Upper lobe of right lung (tissue), 1 donor: ENCODE measurements at regions not wholly inside any gene's neighbourhood (a gene's known extent, or its start where the extent isn't known, plus 50 kb on each side); places are given as distances from the start of the nearest gene placed in this dataset.

Experiments
- ATAC-seq: fragments of 200-7000 bp; cut with Tn5 transposase; one replicate; pipeline ENCODE4 v1.9.1; 2020; ENCODE audit warnings: mild to moderate bottlenecking, moderate library complexity
- DNase-seq: peaks from one replicate; pipeline ENCODE4 v3.0.0-alpha.2; 2020
- H3K27ac ChIP-seq: fragments of 200-600 bp; one replicate; pipeline ENCODE4 v1.8.0; 2022
- H3K27me3 ChIP-seq: fragments of 200-600 bp; one replicate; pipeline ENCODE4 v1.8.0; 2022; ENCODE audit warnings: mild to moderate bottlenecking
- H3K36me3 ChIP-seq: fragments of 200-600 bp; one replicate; pipeline ENCODE4 v1.8.0; 2022
- H3K4me1 ChIP-seq: fragments of 200-600 bp; one replicate; pipeline ENCODE4 v1.8.0; 2022
- H3K4me3 ChIP-seq: fragments of 200-600 bp; one replicate; pipeline ENCODE4 v1.8.0; 2022; ENCODE audit warnings: mild to moderate bottlenecking
- H3K9me3 ChIP-seq: fragments of 200-600 bp; one replicate; pipeline ENCODE4 v1.8.0; 2022
- CTCF ChIP-seq: fragments of 200-600 bp; IDR thresholded peaks from one replicate; pipeline ENCODE4 v1.8.0; 2022; ENCODE audit warnings: antibody characterized with exemption
- intact Hi-C: fragments of 100-400 bp; cut with DNase I; formaldehyde crosslinking; loops from one replicate; pipeline ENCODE4 v1.11.0; 2022
- donor health status: DM: no; HTN: yes; CAD: no; lungs with severe emphysema.

- no peaks in the 10 kb centered on the region for H3K9me3 ChIP-seq
- H3K36me3 ChIP-seq: no peaks in the 10 kb centered on the region
- ATAC-seq (no peak), DNase-seq (no peak)
- H3K4me1 ChIP-seq: no peaks in the 10 kb centered on the region
- no peak overlapping the region for H3K27ac ChIP-seq
- intact Hi-C loops: no loop called here
- H3K4me3 ChIP-seq: no peak overlapping the region
- H3K27me3 ChIP-seq: no peaks in the 10 kb centered on the region
- TF ChIP-seq CTCF: no peak
These were observed 108.5 kb downstream of the CTAGE1 start for GRCh38 chr18:22309191-22309590.

- no peaks in the 10 kb centered on the region for H3K9me3 ChIP-seq
- H3K27me3 ChIP-seq: no peaks in the 10 kb centered on the region
- ATAC-seq (peak; percentile 83), DNase-seq (no peak)
- no peak overlapping the region for H3K4me3 ChIP-seq
- no peak overlapping the region for H3K27ac ChIP-seq
- no peaks in the 10 kb centered on the region for H3K36me3 ChIP-seq
- TF ChIP-seq CTCF: no peak
- no peaks in the 10 kb centered on the region for H3K4me1 ChIP-seq
- intact Hi-C loops: no loop called here
These were observed 110.2 kb downstream of the CTAGE1 start for GRCh38 chr18:22307528-22307927.

- no peaks in the 10 kb centered on the region for H3K36me3 ChIP-seq
- no peaks in the 10 kb centered on the region for H3K9me3 ChIP-seq
- TF ChIP-seq CTCF: no peak
- intact Hi-C loops: no loop called here
- no peak overlapping the region for H3K4me3 ChIP-seq
- no peak for DNase-seq
- no peaks in the 10 kb centered on the region for H3K27me3 ChIP-seq
- no peak for ATAC-seq
- no peak overlapping the region for H3K27ac ChIP-seq
- no peaks in the 10 kb centered on the region for H3K4me1 ChIP-seq
These were observed 113.8 kb downstream of the CTAGE1 start for GRCh38 chr18:22303927-22304326.

- DNase-seq: no peak
- peak; percentile 85 for ATAC-seq
- Histone ChIP-seq H3K27ac (no peak overlapping the region), H3K9me3 (no peaks in the 10 kb centered on the region), H3K4me1 (no peaks in the 10 kb centered on the region), H3K4me3 (no peak overlapping the region), H3K36me3 (no peaks in the 10 kb centered on the region), H3K27me3 (no peaks in the 10 kb centered on the region)
- TF ChIP-seq CTCF: no peak
- intact Hi-C loops: no loop called here
These were observed 115.6 kb downstream of the CTAGE1 start for GRCh38 chr18:22302144-22302543.

- no peaks in the 10 kb centered on the region for H3K9me3 ChIP-seq
- intact Hi-C loops: no loop called here
- no peak for TF ChIP-seq CTCF
- H3K4me1 ChIP-seq: no peaks in the 10 kb centered on the region
- H3K36me3 ChIP-seq: no peaks in the 10 kb centered on the region
- no peaks in the 10 kb centered on the region for H3K27me3 ChIP-seq
- no peak for ATAC-seq
- H3K27ac ChIP-seq: no peak overlapping the region
- DNase-seq: no peak
- H3K4me3 ChIP-seq: no peak overlapping the region
These were observed 116.8 kb downstream of the CTAGE1 start for GRCh38 chr18:22300665-22301636.
